Stimulated activated CD4-positive, alpha-beta T cell treated with anti-CD3 and anti-CD28 coated beads, TNF-alpha, amount 100 ng/mL, for 24 hours (primary cell): ENCODE measurements at regions not wholly inside any gene's neighbourhood (a gene's known extent, or its start where the extent isn't known, plus 50 kb on each side); places are given as distances from the start of the nearest gene placed in this dataset.
"Not testable (repeated sequence)": the region's sequence is repeated elsewhere in the genome, so short reads cannot be mapped to it uniquely, and the experiment has no call there.

ENCODE experiments used
- DNase-seq, 3 experiments: peaks; one replicate each; pipeline ENCODE4 v3.0.0-alpha.2; 2020; ENCODE audit warnings: low read depth in 3 of 3

DNA sequence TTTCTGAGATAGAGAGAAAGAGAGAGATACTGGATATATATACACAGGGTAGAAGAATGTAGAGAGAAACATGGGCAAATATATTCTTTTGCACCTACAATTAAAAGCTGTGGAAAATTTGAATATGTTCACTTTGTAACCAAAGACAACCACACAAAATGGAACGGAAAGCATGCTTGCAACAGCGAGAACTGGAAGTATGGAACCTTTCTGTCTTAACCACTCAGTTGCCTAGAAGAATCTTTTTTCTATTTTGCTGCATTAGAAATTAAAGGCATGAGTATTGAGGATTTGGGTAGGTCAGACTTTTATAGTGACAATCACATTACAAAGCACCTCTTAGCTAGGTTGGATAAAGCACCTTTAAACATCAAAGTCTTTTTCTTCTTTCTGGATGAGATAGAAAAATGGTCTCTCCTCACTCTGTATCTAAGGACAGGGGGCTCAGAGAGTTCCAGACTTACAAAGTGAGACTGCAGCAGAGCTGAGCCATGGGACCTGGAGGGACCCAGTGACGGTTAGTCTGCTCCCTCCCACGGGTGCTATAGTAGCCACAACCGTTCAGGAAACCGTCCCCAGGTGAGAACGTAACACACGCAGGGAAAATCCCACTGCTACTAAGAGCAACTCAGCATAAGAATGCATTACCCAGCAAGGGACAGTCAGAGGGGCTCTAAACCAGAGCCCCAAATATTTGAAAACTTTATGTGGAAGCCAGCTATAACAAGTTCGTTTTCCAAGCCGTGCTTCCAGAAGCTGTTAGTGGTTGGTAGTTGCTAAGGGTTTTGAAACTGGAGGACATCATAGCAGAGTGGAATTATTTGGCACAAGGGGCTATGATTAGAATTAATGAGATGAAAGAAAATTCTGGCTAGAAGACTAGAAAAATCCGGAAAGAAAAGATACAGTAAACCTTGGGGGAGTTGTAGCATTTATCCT, 97.1 kb downstream of the DAD1 start:
- DNase-seq: no peak

DNA sequence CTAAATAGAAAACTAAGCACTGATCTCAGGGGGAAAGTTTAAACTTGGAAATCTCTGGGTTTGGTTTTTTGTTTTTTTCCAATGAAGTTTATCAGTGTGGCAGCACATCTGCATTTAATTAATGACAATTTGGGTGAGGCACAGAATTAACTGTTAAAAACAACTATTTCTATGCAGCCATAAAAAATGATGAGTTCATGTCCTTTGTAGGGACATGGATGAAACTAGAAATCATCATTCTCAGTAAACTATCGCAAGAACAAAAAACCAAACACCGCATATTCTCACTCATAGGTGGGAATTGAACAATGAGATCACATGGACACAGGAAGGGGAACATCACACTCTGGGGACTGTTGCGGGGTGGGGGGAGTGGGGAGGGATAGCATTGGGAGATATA, 98.0 kb downstream of the DAD1 start:
- DNase-seq: not testable (repeated sequence)

DNA sequence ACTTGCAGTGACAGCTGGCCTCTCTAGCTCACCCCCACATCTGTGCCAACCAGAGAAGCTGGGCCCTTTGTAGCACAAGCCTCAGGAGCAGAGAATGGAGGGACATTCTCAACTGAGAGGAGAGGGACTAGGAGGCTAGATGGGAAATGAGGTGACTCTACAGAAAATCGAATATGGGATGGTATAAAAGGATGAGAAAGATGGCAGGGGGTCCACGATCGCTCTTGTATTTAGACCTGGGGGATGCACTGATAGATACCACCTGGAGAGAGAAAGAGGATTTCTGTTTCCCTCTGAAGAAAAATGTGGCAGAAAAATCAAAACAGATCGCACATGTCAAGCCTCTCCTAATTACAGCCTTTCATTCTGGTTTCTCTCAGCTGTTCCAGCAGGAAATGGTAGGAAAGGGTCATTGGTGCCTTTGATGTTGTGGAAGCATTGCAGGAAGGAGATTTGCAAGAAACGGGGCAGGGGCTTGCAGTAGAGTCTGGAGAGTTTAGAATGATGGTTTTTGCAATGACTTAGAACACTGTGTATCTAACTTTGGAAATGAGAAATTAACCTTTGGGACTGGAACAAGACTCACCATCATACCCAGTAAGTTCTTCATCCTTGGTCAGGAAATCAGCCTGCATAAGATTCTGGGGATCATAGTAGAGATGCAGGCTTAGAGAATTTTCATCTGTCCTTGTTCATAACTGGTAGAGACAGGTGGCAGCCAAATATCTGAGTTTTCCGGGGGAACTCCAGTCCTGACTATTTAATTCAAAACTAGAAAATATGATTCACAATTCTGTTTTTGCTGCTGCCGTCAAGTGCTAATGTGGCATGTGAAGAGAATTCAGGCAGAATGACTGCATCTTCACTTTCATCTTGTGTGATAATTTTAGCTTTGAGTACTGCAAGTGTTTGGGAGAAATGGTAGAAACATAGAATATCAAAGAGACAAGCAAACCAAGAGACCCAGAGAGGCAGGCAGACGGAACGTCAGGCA, 98.8 kb downstream of the DAD1 start:
- DNase-seq: no peak

GRCh38 chr14:22489244-22489545, 99.8 kb downstream of the DAD1 start:
- DNase-seq: no peak

- DNase-seq: no peak
Measured at GRCh38 chr14:22488522-22489243, 100.3 kb downstream of the DAD1 start.

- DNase-seq: no peak
Measured at GRCh38 chr14:22487941-22488340, 101.1 kb downstream of the DAD1 start.

- no peak for DNase-seq
Measured at GRCh38 chr14:22487401-22487800, 101.6 kb downstream of the DAD1 start.

- DNase-seq: no peak
Measured at GRCh38 chr14:22486675-22487074, 102.3 kb downstream of the DAD1 start.

DNA sequence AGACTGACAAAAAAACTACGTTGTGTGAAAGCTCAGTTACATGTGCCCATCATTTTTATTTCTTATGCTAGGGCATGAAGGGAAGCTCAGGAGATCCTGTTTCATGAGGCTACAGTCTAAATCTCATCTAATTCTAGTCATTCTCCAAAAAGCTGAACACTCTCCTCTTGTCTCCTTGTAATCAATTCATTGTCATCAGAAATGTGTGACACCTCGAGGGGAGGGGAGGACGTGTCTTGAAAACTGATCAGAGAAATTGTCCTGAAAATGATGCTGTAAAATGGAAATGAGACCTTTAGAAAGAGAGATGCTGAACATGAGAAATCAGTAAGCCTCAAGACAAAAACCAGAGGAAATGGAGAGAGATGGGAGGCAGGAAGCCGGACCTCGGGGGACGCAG, 103.4 kb downstream of the DAD1 start:
- no peak for DNase-seq

- DNase-seq: no peak
Measured at GRCh38 chr14:22485178-22485577, 103.8 kb downstream of the DAD1 start.

GRCh38 chr14:22484632-22485031, 104.4 kb downstream of the DAD1 start:
- no peak for DNase-seq

DNA sequence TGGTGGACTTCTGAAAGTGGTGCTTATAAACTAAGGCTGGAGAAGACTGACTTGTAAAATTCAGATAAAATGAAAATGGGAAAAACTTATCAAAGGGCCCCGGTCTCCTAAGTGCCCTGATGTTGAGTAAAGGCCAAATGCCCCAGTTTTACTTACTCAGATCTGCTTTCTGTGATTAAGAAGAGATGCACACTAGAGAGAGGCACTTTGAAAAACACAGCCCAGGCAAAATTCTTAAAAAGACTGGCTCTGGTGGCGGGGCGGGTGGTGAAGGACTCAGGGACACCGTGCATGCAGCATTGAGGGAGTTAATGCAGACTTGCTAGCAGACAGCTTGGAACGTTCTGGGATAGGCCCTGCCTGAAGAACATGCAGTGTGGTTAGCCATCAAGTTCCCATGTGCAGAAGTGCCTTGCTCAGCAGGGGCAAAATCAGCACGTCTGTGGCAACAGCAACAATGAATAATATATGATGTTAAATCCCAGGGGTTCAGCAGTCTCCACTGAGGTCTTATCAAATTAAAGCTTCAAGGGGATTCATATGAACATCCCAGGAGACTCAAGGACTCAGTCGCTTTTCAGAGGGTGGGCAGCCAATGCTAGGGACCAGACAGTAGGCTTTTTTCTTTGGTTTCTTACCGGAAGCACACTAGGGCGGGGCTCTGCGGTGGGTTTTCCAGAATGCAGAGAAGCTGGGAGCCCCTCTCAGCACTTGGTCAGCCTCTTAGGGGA, 105.0 kb downstream of the DAD1 start:
- no peak for DNase-seq

DNA sequence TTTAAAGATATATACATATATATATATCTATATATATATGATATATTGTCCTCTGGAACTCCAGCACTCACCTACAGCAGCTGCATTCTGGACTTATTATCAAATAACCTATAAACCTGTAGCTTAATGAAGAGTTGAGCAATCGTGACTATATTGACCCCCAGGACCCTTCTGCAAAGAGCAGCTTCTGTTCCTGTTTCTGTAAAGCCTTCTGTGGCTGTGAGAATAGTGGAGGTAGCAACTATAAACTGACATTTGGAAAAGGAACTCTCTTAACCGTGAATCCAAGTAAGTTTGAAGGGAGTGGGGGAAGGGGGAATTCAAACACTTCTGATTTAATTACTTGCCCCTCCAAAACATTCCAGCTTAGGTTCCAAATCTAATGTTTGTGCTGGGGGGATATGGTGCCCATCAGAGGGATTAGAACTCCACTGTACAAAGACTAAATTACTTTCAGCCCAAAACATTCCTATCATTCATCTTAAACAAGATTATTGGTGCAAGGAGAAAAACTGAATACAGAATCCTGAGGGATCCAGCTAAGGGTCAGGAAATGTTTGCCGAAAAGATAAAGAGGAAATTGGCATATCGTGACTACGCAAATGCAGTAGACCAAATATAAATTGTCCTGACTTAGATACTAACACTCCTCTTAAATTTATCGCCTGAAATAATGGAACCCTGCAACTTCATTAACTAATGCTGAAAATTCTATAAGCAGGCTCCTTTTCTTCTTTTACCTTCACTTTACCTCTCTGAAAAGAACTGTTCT, 106.1 kb downstream of the DAD1 start:
- no peak for DNase-seq

- DNase-seq: no peak
Measured at GRCh38 chr14:22482085-22482694, 106.8 kb downstream of the DAD1 start.

- no peak for DNase-seq
Measured at GRCh38 chr14:22481546-22481945, 107.5 kb downstream of the DAD1 start.

GRCh38 chr14:22479776-22480464, 109.1 kb downstream of the DAD1 start:
- no peak for DNase-seq

DNA sequence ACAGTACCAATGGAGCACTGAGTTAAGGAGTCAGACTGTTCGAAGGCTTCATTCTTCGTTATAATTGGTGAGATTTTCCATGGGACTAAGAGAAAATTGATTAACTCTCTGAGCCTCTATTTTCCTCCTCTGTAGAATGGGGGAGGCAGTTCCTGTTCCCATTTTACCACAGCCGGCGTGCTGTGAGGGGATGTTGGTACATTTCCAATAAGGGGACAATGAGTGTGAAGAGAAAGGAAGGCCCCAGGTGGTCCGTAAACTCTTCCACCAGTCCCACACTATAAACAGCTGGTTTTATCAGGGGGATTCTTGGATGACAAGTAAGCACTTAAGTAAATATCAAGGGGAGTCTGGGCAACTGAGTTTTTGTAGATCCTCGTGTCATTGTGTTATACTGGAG, 109.9 kb downstream of the DAD1 start:
- no peak for DNase-seq

DNA sequence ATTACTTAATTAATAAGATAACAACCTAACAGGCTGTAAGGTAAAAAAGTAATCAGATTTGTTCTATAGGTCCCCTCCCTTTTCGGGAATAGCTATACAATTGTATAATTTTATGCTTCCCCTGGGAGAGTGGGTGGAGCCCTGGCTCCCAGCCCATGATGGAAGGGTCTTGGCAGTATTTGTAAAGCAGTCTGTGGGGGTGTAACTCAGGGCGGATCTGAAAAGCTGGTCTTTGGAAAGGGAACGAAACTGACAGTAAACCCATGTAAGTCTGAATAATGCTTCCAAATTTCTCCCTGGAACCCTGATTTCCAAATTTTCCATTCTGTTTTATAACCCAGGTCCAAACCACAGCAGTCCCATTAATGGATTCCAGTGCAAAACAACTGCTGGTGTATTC, 110.4 kb downstream of the DAD1 start:
- no peak for DNase-seq

- DNase-seq: no peak
Measured at GRCh38 chr14:22478247-22478646, 110.8 kb downstream of the DAD1 start.
